Panc1 (cell line): ENCODE measurements at regions not wholly inside any gene's neighbourhood (a gene's known extent, or its start where the extent isn't known, plus 50 kb on each side); places are given as distances from the start of the nearest gene placed in this dataset.

Experiments
- ATAC-seq: fragments of 200-7000 bp; cut with Tn5 transposase; 2 replicates; pipeline ENCODE4 v1.9.1; 2020; ENCODE audit warnings: mild to moderate bottlenecking, moderate library complexity
- BruUV-seq: library from RNA; stranded (reverse); fragments of 400-500 nt; replicated peaks from 2 replicates; lab custom pipeline; 2021; lab: Mats Ljungman, UMichigan
- CTCF ChIA-PET: fragments of 300-600 bp; sonication (Branson Sonifier 250); formaldehyde crosslinking; loops from one replicate; lab custom pipeline; 2022; ENCODE audit warnings: antibody characterized with exemption; lab: Charles Lee
- POLR2A ChIA-PET: fragments of 300-600 bp; sonication (Branson Sonifier 250); formaldehyde crosslinking; loops from one replicate; lab custom pipeline; 2022; ENCODE audit warnings: antibody characterized with exemption; lab: Charles Lee
- DNase-seq: peaks from one replicate; pipeline ENCODE4 v3.0.0-alpha.2; 2010; ENCODE audit warnings: low read depth, low spot score
- H3K27ac ChIP-seq: 2 replicates; pipeline ENCODE4 v1.5.1; 2011; ENCODE audit warnings: mild to moderate bottlenecking, low read length, inconsistent platforms
- H3K27me3 ChIP-seq: fragments of 200-500 bp; sonication (Bioruptor generic); 2 replicates; pipeline ENCODE4 v1.6.0; 2014; ENCODE audit warnings: low read length, inconsistent platforms; ENCODE audit not compliant: control insufficient read depth, insufficient read depth
- H3K36me3 ChIP-seq: fragments of 200-500 bp; sonication (Bioruptor generic); 2 replicates; pipeline ENCODE4 v1.5.1; 2014; ENCODE audit warnings: inconsistent platforms, mild to moderate bottlenecking, low read length, moderate library complexity; ENCODE audit not compliant: control insufficient read depth, insufficient read depth
- H3K4me1 ChIP-seq: 2 replicates; pipeline ENCODE4 v1.5.1; 2011; ENCODE audit warnings: inconsistent platforms, mild to moderate bottlenecking, low read length, moderate library complexity; ENCODE audit not compliant: control insufficient read depth, insufficient read depth
- H3K4me3 ChIP-seq, 2 experiments: 2 replicates each; pipeline ENCODE4 v1.5.1; 2011 to 2012; ENCODE audit warnings: low read depth in 2 of 2, low read length in 2 of 2, mild to moderate bottlenecking in 2 of 2, inconsistent platforms in 1 of 2, moderate library complexity in 1 of 2
- H3K9me3 ChIP-seq: fragments of 200-500 bp; sonication (Bioruptor generic); 2 replicates; pipeline ENCODE4 v1.5.1; 2014; ENCODE audit warnings: low read depth, mild to moderate bottlenecking, inconsistent platforms, low read length, moderate library complexity; ENCODE audit not compliant: control insufficient read depth, insufficient read depth
- CTCF ChIP-seq: fragments of 450-650 bp; IDR thresholded peaks from 2 replicates; pipeline ENCODE4 v1.5.1; 2017; ENCODE audit warnings: mild to moderate bottlenecking
- POLR2AphosphoS5 ChIP-seq: IDR thresholded peaks from 2 replicates; pipeline ENCODE4 v1.6.1; 2012; ENCODE audit warnings: mild to moderate bottlenecking, low read depth, low read length, moderate library complexity
- REST ChIP-seq, 2 experiments: IDR thresholded peaks; 2 replicates each; pipeline ENCODE4 v1.6.1; 2011 to 2012; ENCODE audit warnings: low read depth in 2 of 2, control low read depth in 1 of 2, low read length in 1 of 2, mild to moderate bottlenecking in 1 of 2, moderate library complexity in 1 of 2; ENCODE audit not compliant: insufficient read depth in 1 of 2
- SIN3A ChIP-seq: IDR thresholded peaks from 2 replicates; pipeline ENCODE4 v1.6.1; 2012; ENCODE audit warnings: low read depth, mild to moderate bottlenecking, low read length, moderate library complexity, borderline replicate concordance; ENCODE audit not compliant: insufficient read depth
- TCF7L2 ChIP-seq: IDR thresholded peaks from 2 replicates; pipeline ENCODE4 v1.6.1; 2011; ENCODE audit warnings: mild to moderate bottlenecking, low read depth, low read length, inconsistent platforms
- in situ Hi-C: cut with HindIII; loops from 2 replicates; pipeline ENCODE4 v1.10.0; 2016; ENCODE audit warnings: low sequenced_read_pairs, low pct_unique_long_range_greater_than_20kb
- intact Hi-C: fragments of 100-400 bp; cut with micrococcal nuclease; formaldehyde crosslinking; loops from one replicate; pipeline ENCODE4 v1.10.0; 2022; ENCODE audit not compliant: unreplicated experiment

GRCh38 chr18:42261731-42262130 lies 306.7 kb downstream of the PIK3C3 start:
- ChIA-PET CTCF (no interaction called here), POLR2A (no interaction called here)
- DNase-seq (no peak), ATAC-seq (no peak)
- Histone ChIP-seq H3K9me3 (no peaks in the 10 kb centered on the region), H3K27ac (no peak overlapping the region), H3K27me3 (no peaks in the 10 kb centered on the region), H3K4me1 (no peaks in the 10 kb centered on the region), H3K4me3 (no peak overlapping the region), H3K36me3 (no peaks in the 10 kb centered on the region)
- TF ChIP-seq POLR2AphosphoS5 (no peak), SIN3A (no peak), CTCF (no peak), TCF7L2 (no peak), REST (IDR thresholded peaks at IDR 0.05; ENCODE audit: insufficient read depth in 1 of 2, low read depth in 2 of 2, low read length in 1 of 2) (no peak)
- intact Hi-C loops = no loop called here
- no TSS peak for BruUV-seq
- in situ Hi-C loops = no loop called here

GRCh38 chr18:42264497-42264896 lies 309.5 kb downstream of the PIK3C3 start:
- H3K27ac ChIP-seq = no peak overlapping the region
- H3K4me3 ChIP-seq = no peak overlapping the region
- TF ChIP-seq SIN3A (no peak), REST (IDR thresholded peaks at IDR 0.05; ENCODE audit: insufficient read depth in 1 of 2, low read depth in 2 of 2, low read length in 1 of 2) (no peak), POLR2AphosphoS5 (no peak), CTCF (no peak), TCF7L2 (no peak)
- no peaks in the 10 kb centered on the region for H3K36me3 ChIP-seq
- no peak for ATAC-seq
- no peaks in the 10 kb centered on the region for H3K4me1 ChIP-seq
- no peaks in the 10 kb centered on the region for H3K9me3 ChIP-seq
- no peak for DNase-seq
- BruUV-seq = no TSS peak
- no peaks in the 10 kb centered on the region for H3K27me3 ChIP-seq
- ChIA-PET POLR2A (no interaction called here), CTCF (no interaction called here)
- intact Hi-C loops (no loop called here), in situ Hi-C loops (no loop called here)
